ENCODE measurements at regions not wholly inside any gene's neighbourhood (a gene's known extent, or its start where the extent isn't known, plus 50 kb on each side); places are given as distances from the start of the nearest gene placed in this dataset.

DNA sequence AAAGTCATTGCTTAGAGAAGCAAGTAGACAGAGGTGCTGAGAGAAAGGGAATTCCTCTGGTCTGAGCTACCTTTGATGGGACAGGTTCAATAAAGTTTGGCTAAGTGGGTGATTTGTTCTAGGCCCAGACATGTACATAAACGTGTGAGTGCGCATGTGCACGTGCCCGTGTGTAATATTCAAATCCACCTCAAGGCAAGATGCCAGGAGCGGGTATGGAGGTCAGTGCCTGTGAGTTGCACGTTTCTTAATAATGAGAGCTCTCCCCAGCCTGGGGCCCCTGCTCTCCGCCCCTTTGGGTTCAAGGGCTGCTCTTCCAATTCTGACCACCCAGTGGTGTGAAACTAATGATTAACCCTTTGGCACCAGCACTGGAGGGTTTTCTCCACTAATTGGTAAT, 53.8 kb upstream of the LMO4 start:
- DNase-seq (ENCODE audit: low spot score), result no peak

DNA sequence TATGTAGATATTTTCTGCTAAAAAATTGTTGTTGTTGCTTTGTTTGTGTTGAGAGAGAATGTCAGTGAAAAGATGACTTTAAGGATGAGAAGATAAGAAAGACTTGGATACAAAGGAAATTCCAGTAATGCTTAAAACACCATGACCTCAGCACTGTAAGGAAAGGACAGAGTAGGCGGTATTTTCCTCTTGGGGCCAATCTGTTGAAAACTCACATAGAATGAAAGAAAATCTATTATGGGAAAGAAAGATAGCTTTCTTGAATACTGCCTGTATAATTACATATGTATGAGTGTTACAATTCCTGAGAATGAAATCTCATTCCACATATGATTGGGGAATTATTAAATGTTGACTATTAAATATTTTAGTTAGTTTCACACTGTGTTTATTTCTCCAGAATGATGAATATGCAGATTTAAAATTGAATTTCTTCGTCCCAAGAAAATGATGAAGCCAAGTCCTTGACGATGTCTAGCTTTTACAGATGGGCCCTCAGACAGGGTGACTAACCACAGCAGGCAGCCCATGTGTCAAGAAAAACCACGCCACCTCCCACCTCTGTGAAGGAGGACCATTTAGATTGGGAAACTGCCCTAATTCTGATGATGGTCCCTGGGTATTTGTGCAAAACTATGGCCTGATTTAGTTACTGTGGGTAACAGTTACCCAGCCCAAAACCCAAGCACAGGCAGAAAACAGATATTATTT, 49.7 kb upstream of the LMO4 start:
- no peak for DNase-seq (ENCODE audit: low spot score)
